NCI-H774 (cell line): ENCODE measurements at regions not wholly inside any gene's neighbourhood (a gene's known extent, or its start where the extent isn't known, plus 50 kb on each side); places are given as distances from the start of the nearest gene placed in this dataset.
"Not testable (repeated sequence)": the region's sequence is repeated elsewhere in the genome, so short reads cannot be mapped to it uniquely, and the experiment has no call there.

Experiments used
- DNase-seq: peaks from one replicate; lab custom pipeline; 2025; lab: John Stamatoyannopoulos, UW

- no peak for DNase-seq
Measured at GRCh38 chr4:110424144-110424543, 51.8 kb upstream of the ENPEP start.

DNA sequence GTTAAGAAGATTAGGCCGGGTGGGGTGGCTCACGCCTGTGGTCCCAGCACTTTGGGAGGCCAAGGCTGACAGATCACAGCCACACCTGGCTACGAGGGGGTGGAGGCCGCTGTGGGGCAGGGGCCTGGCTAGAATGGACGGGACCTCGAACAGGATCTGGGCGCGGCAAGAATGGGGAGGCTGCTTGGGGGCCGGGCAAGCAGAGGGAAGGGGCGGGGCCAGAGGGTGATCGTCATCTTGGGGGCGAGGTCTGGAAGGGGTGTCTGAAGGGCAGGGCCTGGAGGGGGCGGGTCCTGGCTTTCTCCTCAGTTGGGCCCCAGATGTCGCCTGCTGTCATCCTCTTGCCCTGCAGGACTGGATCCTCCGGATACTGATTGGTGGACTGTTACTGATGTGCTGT lies 57.3 kb upstream of the ENPEP start:
- no peak for DNase-seq

DNA sequence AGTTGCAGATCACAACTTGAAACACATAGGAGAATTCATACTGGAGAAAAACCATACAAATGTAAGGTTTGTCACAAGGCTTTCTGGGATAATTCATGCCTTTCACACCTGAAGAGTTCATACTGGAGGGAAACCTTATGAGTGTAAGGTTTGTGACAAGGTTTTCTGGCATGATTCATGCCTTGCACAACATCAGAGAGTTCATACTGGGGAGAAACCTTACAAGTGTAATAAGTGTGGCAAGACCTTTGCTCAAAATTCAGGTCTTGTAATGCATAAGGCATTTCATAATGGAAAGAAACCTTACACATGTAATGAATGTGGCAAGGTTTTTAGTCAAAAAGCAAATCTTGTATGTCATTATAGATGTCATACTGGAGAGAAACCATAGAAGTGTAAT lies 58.8 kb upstream of the ENPEP start:
- no peak for DNase-seq

GRCh38 chr4:110415478-110415877 lies 60.5 kb upstream of the ENPEP start:
- no peak for DNase-seq

DNA sequence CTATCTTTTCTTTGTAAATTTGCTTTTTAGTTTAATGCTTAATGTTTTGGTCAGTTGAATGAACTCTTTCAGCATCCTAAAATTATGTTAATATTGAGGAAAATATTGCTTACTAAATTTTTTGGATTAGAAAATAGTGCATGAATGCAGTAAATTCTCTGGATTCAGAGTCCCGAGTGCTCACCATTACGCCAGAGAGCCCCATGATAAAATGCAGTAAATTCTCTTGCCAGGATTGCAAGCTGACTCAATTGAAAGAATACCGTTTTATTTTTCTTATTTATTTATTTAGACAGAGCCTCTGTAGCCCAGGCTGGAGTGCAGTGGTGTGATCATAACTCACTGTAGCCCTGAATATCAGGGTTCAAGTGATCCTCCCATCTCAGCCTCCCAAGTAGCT lies 60.9 kb upstream of the ENPEP start:
- DNase-seq: no peak

DNA sequence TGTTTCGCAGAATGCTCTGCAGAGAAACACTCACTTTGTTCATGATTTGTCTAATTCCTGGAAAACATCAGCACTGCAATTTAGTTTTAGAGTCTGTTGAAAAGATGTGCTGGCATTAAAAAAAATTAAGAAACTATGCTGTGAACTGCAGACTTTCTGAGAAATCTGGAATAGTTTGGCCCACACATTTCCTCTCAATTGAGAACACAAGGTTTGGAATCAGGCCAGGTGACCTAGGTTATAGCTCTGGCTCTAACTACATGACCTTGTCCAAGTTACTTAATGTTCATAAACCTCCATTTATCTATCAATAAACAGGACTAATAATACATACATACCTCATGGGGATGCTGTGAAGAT lies 61.4 kb upstream of the ENPEP start:
- no peak for DNase-seq

- not testable (repeated sequence) for DNase-seq
Measured at GRCh38 chr4:110413807-110414560, 62.0 kb upstream of the ENPEP start.

DNA sequence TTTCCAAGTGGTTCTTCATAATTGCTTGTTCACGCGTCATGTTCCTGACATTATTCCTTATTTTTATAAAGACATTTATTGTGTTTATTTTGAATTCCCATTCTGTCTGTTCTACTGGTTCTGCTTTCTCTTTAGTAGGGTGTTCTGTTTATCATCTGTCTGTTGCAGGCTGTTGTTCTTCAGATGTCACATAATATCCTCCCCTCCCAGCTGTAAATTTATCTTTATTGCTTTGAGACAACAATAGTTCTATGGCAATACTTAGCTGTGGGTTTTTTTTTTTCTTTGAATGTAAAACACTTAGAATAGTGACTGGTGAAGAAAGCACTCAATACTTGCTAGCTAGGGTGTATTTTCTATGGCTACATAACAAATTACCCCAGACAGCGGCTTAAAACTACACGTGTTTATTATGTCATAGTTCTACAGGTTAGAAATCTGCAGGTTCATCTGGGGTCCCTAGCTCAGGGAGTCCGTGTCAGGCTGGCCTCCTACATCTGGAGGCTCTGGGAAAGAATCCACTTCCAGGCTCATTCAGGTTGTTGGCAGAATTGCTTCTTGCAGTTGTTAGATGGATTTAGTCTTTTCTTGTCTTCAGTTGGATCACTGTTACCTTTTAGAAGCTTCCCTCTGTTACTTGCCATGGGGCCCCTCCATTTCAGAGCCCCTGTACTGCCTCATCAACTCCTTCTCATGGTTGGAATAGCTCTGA lies 63.4 kb upstream of the ENPEP start:
- DNase-seq: no peak

DNA sequence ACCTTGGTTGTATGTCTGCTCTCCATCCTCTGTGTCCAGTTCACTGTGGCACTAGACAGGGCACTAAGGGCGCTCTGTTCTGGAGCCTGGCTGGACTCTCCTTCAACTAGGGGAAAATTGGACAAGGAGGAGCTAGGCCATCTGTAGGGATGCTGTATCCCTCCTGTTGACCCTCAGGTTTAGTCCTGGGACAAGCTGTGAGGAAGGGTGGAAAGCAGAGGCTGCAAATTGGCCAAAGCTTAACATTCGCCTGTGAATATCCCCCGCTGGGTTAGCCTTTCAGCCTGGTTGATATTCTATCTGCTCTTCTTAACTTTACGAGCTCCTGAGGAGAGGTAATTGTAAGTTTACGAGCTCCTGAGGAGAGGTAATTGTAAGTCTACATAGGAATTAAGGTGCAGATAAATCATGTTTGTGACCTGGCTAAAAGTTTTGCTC lies 64.4 kb upstream of the ENPEP start:
- no peak for DNase-seq

- DNase-seq: not testable (repeated sequence)
Measured at GRCh38 chr4:110410853-110411573, 64.9 kb upstream of the ENPEP start.

- no peak for DNase-seq
Measured at GRCh38 chr4:110400086-110400485, 75.9 kb upstream of the ENPEP start.

- not testable (repeated sequence) for DNase-seq
Measured at GRCh38 chr4:110399046-110399445, 76.9 kb upstream of the ENPEP start.

DNA sequence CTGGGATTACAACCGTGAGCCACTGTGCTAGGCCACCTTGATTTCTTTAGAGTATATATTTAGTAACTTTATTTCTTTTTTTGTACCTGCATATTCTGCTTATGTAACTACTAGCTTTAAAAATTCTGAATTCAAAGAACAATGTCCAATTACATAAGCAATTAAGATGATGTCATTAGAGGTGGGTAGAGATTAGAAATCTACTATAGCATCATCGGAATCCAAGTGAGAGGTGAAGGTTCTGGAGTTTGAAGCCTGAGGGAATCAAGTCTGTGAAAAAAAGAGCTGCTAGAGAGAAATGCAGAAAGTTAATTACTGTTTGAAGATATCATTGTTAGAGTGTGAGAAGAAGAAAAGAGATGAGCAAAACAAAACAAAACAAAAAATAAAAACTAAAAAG lies 79.0 kb upstream of the ENPEP start:
- DNase-seq: no peak

- DNase-seq: no peak
Measured at GRCh38 chr4:110395421-110395820, 80.5 kb upstream of the ENPEP start.

DNA sequence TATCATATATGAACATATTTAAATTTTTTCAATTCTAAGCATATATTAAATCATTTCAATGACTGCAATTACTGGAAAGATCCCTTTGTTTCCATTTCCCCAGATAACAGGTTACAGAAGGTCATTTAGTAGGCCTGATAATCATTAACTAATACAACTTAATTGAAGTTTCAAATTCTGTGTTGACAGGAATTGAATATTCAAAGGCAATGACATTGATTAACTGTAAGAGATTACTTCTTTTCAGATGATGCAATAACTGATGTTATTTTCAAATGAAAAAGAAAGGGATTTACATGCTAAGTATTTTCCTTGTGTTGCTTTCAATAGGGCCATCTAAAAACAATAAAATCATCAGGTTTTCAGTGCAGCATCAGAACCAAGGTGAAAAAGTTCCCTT lies 81.1 kb upstream of the ENPEP start:
- DNase-seq: no peak

GRCh38 chr4:110381784-110382183 lies 94.2 kb upstream of the ENPEP start:
- no peak for DNase-seq

DNA sequence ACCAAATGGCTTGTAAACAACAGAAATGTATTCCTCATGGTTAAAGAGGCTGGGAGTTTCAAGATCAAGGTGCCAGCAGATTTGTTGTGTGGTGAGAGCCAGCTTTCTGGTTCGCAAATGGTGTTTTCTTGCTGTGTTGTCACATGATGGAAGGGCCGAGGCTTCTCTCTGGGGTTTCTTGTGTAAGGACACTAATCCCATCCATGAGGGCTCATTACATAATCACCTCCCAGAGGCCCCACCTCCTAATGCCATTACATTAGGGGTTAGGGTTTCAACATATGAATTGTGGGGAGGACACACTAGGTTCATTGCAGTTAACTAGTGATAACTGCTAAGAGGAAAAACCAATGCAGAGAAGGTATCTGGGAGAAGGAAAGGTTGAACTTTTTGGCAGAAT lies 103.5 kb upstream of the ENPEP start:
- no peak for DNase-seq

GRCh38 chr4:110371016-110371770 lies 104.8 kb upstream of the ENPEP start:
- DNase-seq: no peak

DNA sequence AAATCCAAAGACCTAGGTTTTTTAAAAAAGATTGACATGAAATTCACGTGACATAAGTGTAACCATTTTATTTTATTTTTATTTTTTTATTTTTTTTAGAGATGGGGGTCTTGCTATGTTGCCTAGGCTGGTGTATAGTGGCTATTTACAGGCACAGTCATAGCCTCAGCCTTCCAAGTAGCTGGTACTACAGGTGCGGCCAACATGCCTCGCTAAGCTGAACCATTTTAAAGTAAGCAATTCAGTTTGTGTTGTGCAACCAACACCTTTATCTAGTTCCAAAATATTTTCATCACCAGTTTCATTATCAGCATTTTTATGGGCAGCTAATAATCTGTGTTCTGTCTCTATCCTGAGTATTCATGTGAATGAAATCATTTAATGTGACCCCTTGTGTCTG lies 107.5 kb upstream of the ENPEP start:
- DNase-seq: no peak

DNA sequence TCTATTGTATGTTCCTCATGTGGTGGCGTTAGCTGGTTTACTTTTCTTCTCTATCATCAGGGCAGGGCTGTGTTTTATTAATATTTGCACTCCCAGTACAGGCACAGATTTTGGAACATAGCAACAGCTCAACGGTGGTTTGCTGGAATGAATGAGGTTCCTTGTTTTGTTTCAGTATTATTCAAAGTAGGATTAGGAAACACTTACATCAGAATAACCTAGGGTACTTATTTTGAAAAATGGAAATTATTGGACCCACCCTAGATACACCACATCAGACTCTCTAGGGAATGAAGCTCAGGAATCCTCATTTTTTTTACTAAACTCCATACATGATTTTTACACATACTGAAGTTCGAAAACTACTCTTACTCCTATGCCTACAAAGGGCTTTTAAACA lies 108.8 kb upstream of the ENPEP start:
- DNase-seq: no peak

DNA sequence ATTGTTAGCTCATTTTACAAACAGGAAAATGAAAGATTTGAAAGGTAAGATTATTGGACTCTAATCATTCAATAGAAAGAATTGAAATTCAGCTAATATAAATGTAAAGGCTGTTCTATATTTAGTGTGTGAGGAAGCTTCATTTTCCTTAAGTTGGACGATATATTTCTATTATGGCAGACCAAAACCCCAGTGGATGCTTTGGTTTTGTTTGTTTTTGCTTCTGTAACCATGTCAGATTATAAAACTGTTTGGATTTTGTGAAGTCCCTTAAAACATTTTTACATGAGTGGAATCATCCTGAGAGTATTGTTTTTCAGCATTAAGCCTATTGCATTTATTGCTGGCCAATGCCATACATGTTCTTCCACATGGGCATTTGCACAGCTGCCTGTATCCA lies 110.2 kb upstream of the ENPEP start:
- DNase-seq: no peak

DNA sequence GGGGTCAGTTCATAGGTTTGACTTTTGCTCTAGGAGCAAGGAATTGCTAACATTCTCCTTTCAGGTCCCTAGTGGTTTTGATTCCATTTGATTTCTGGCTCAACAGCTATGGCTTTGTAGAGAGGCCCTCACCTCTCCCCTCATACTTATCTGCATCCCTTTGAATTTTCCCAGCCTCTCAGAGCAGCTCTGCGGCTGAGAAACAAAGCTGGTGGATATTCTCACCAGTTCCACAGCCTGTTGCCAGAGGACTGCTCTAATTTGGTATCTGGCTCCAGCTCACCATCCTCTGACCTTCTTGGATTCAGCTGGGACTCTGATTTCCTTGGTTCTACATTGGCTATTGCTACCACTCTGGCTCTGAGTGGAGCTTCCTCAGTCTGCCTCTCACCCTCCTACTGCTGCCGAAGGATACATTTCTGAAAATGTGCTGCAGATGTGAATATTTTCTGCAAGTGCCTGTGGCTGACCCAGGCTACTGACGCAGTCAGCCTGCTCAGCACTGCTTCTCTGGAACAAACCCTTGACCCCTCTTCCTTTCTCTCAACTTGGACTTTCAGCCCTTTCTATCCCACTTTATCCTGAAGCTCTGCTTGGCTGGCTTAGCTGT lies 110.9 kb upstream of the ENPEP start:
- no peak for DNase-seq
